A549 (cell line): ENCODE measurements at regions not wholly inside any gene's neighbourhood (a gene's known extent, or its start where the extent isn't known, plus 50 kb on each side); places are given as distances from the start of the nearest gene placed in this dataset.

Experiments
- ATAC-seq, 2 experiments: fragments of 200-7000 bp in 1 of 2; fragments of >200 bp in 1 of 2; cut with Nextera tagmentation in 1 of 2; cut with Tn5 transposase in 1 of 2; 3 replicates each; pipeline versions ENCODE4 v1.8.0 to v1.9.1; 2018 to 2020; ENCODE audit warnings: mild to moderate bottlenecking in 1 of 2, moderate library complexity in 1 of 2
- CTCF ChIA-PET: fragments of 300-600 bp; sonication (Branson Sonifier 250); formaldehyde crosslinking; extraction: SDS; loops from one replicate; lab custom pipeline; 2021; ENCODE audit warnings: antibody characterized with exemption, inconsistent platforms; lab: Yijun Ruan, JAX
- POLR2A ChIA-PET: fragments of 350-600 bp; formaldehyde crosslinking; extraction: SDS; loops from one replicate; lab custom pipeline; 2021; ENCODE audit warnings: antibody characterized with exemption, inconsistent platforms; lab: Yijun Ruan, JAX
- DNase-seq, 2 experiments: peaks; one replicate each; pipeline versions ENCODE4 v3.0.0 to v3.0.0-alpha.2; 2011 to 2016; ENCODE audit warnings: low read depth in 1 of 2, low spot score in 1 of 2
- FAIRE-seq: peaks from 2 replicates; lab custom pipeline; 2011; peaks lifted over from hg19 to GRCh38; lab: Jason Lieb, UNC
- H3K27ac ChIP-seq, 2 experiments: fragments of >200 bp; sonication (Bioruptor Twin); formaldehyde crosslinking; 3 replicates each; pipeline ENCODE4 v1.5.1; 2016 to 2017
- H3K4me1 ChIP-seq: fragments of >200 bp; sonication (Bioruptor Twin); formaldehyde crosslinking; 3 replicates; pipeline ENCODE4 v1.6.1; 2016
- H3K4me2 ChIP-seq: fragments of >200 bp; sonication (Bioruptor Twin); formaldehyde crosslinking; 3 replicates; pipeline ENCODE4 v1.6.1; 2016
- H3K4me3 ChIP-seq: fragments of >200 bp; sonication (Bioruptor Twin); formaldehyde crosslinking; 3 replicates; pipeline ENCODE4 v1.5.1; 2016
- H3K9me3 ChIP-seq: fragments of >200 bp; sonication (Bioruptor Twin); formaldehyde crosslinking; 3 replicates; pipeline ENCODE4 v1.6.1; 2016
- CBX2 ChIP-seq: fragments of 200-600 bp; sonication (generic); IDR thresholded peaks from 2 replicates; pipeline ENCODE4 v1.6.1; 2016; ENCODE audit warnings: low read depth, mild to moderate bottlenecking, borderline replicate concordance
- CHD4 ChIP-seq: fragments of 200-600 bp; sonication (generic); IDR thresholded peaks from 2 replicates; pipeline ENCODE4 v1.6.1; 2016; ENCODE audit warnings: antibody characterized with exemption, mild to moderate bottlenecking, borderline replicate concordance
- EP300 ChIP-seq, 2 experiments: fragments of >200 bp; sonication (Bioruptor Twin); formaldehyde crosslinking; IDR thresholded peaks; 2 replicates in 1 of 2; 3 replicates in 1 of 2; pipeline ENCODE4 v1.6.1; 2016 to 2017
- ESRRA ChIP-seq: fragments of 150-350 bp; IDR thresholded peaks from 2 replicates; pipeline ENCODE4 v1.6.1; 2014; ENCODE audit warnings: mild to moderate bottlenecking, low read length, borderline replicate concordance
- FOSB ChIP-seq: fragments of 250-450 bp; sonication (Bioruptor Pico); IDR thresholded peaks from 2 replicates; pipeline ENCODE4 v1.5.0; 2020; ENCODE audit warnings: mild to moderate bottlenecking, moderate library complexity
- FOSL2 ChIP-seq, 2 experiments: fragments of 450-650 bp in 1 of 2; fragments of >200 bp in 1 of 2; sonication (Bioruptor Twin) in 1 of 2; formaldehyde crosslinking; IDR thresholded peaks; 2 replicates each; pipeline versions ENCODE4 v1.5.0 to v1.6.1; 2016 to 2020; ENCODE audit warnings: mild to moderate bottlenecking in 1 of 2, moderate library complexity in 1 of 2
- HOXB13 ChIP-seq: fragments of 250-450 bp; sonication (Bioruptor Pico); IDR thresholded peaks from 2 replicates; pipeline ENCODE4 v1.5.0; 2020; ENCODE audit warnings: low read depth, mild to moderate bottlenecking, moderate library complexity
- JUN ChIP-seq, 2 experiments: fragments of >200 bp; sonication (Bioruptor Twin); formaldehyde crosslinking; IDR thresholded peaks; 2 replicates in 1 of 2; 3 replicates in 1 of 2; pipeline ENCODE4 v1.6.1; 2016 to 2017
- JUNB ChIP-seq: fragments of >200 bp; sonication (Bioruptor Twin); formaldehyde crosslinking; IDR thresholded peaks from 2 replicates; pipeline ENCODE4 v1.6.1; 2016
- KDM5A ChIP-seq: fragments of 200-600 bp; sonication (generic); IDR thresholded peaks from 2 replicates; pipeline ENCODE4 v1.6.1; 2016; ENCODE audit warnings: antibody characterized with exemption, mild to moderate bottlenecking
- MAFK ChIP-seq: fragments of 450-650 bp; IDR thresholded peaks from 2 replicates; pipeline ENCODE4 v1.6.1; 2014; ENCODE audit not compliant: partially characterized antibody
- NR3C1 ChIP-seq: fragments of >200 bp; sonication (Bioruptor Twin); formaldehyde crosslinking; IDR thresholded peaks from 3 replicates; pipeline ENCODE4 v1.6.1; 2017
- PHF8 ChIP-seq: fragments of 200-600 bp; sonication (generic); IDR thresholded peaks from 2 replicates; pipeline ENCODE4 v1.6.1; 2016; ENCODE audit warnings: low read depth, mild to moderate bottlenecking, antibody characterized with exemption, moderate library complexity, borderline replicate concordance
- RAD21 ChIP-seq, 2 experiments: fragments of >200 bp in 1 of 2; sonication (Bioruptor Twin) in 1 of 2; formaldehyde crosslinking in 1 of 2; IDR thresholded peaks in 1 of 2; conservative IDR thresholded peaks in 1 of 2; 2 replicates in 1 of 2; 3 replicates in 1 of 2; pipeline ENCODE4 v1.6.1; 2012 to 2018; ENCODE audit warnings: inconsistent platforms in 1 of 2
- RARB ChIP-seq: fragments of 250-450 bp; sonication (Bioruptor Pico); IDR thresholded peaks from 2 replicates; pipeline ENCODE4 v1.8.0; 2021; ENCODE audit warnings: mild to moderate bottlenecking, moderate library complexity
- RCOR1 ChIP-seq: fragments of 150-350 bp; IDR thresholded peaks from 2 replicates; pipeline ENCODE4 v1.6.1; 2014; ENCODE audit warnings: antibody characterized with exemption, low read length, low read depth
- TP53 ChIP-seq: fragments of 250-450 bp; sonication (Bioruptor Pico); IDR thresholded peaks from 2 replicates; pipeline ENCODE4 v1.5.0; 2021; ENCODE audit warnings: mild to moderate bottlenecking, moderate library complexity
- WGBS: methylation state at CpG from one replicate; pipeline ENCODE4 v1.1.6; 2017; ENCODE audit errors: missing lambda C conversion rate; 5-methylcytosine and 5-hydroxymethylcytosine counted together
- TF ChIP-seq, protein P1 (sequence below): fragments of 250-450 bp; sonication (Bioruptor Pico); IDR thresholded peaks from 2 replicates; pipeline ENCODE4 v1.5.0; 2020; ENCODE audit warnings: low read depth, mild to moderate bottlenecking, moderate library complexity
- TF ChIP-seq, protein P2 (sequence below): fragments of 450-650 bp; IDR thresholded peaks from 2 replicates; pipeline ENCODE4 v1.6.1; 2014; ENCODE audit warnings: antibody characterized with exemption
- TF ChIP-seq, protein P3 (sequence below): fragments of >200 bp; sonication (Bioruptor Twin); formaldehyde crosslinking; IDR thresholded peaks from 2 replicates; pipeline ENCODE4 v1.6.1; 2016
- TF ChIP-seq, protein P4 (sequence below): fragments of 200-600 bp; sonication (generic); IDR thresholded peaks from 2 replicates; pipeline ENCODE4 v1.6.1; 2016; ENCODE audit warnings: antibody characterized with exemption, mild to moderate bottlenecking, moderate library complexity

DNA sequence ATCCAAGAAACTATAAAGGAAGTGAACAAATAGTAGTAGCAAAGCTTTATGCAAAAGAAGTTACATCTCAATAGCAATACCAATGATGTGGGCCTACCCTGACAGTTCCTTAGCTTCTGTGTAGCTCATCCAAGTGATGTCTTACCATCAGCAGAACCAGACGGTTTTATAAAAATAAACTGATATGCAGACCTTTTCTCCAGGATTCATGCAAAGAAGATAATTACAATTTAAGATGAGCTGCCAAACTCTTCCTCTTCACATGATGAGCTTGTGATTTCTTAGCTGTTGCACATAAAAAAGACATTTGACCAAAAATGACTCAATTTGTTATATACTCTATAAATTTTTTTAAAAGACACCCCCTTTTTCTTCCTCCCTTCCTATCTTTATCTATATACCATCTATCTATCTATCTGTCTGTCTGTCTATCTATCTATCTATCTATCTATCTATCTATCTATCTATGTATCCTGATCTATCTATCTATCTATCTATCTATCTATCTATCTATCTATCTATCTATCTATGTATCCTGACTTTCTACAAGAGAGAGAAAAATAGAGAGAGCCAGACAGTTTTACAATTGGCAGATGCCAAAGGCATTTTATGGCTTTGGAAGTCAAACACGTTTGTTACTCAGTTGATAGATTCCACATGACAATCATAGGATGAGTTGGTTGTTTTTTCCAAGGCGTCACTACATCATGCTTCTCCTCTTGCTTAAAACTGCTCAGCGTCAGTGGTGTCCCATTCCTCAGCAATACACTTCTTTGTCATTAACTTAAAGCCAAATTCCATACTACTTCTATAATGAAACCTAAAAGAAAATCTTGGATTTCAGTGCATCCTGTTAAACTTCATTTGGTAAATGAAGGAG is 65.9 kb upstream of the ACTR3 start:
- TF ChIP-seq, protein P1, sequence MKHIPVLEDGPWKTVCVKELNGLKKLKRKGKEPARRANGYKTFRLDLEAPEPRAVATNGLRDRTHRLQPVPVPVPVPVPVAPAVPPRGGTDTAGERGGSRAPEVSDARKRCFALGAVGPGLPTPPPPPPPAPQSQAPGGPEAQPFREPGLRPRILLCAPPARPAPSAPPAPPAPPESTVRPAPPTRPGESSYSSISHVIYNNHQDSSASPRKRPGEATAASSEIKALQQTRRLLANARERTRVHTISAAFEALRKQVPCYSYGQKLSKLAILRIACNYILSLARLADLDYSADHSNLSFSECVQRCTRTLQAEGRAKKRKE: no peak
- no peak for FAIRE-seq
- 70% methylated on average over 4 of the region's 4 CpGs for WGBS
- Histone ChIP-seq H3K4me3 (no peak overlapping the region), H3K27ac (no peak overlapping the region), H3K4me1 (peaks cover 4% of the 10 kb centered on the region), H3K4me2 (no peak overlapping the region), H3K9me3 (no peaks in the 10 kb centered on the region)
- ATAC-seq: no peak
- POLR2A ChIA-PET: no interaction called here
- CTCF ChIA-PET: no interaction called here
- no peak for DNase-seq

DNA sequence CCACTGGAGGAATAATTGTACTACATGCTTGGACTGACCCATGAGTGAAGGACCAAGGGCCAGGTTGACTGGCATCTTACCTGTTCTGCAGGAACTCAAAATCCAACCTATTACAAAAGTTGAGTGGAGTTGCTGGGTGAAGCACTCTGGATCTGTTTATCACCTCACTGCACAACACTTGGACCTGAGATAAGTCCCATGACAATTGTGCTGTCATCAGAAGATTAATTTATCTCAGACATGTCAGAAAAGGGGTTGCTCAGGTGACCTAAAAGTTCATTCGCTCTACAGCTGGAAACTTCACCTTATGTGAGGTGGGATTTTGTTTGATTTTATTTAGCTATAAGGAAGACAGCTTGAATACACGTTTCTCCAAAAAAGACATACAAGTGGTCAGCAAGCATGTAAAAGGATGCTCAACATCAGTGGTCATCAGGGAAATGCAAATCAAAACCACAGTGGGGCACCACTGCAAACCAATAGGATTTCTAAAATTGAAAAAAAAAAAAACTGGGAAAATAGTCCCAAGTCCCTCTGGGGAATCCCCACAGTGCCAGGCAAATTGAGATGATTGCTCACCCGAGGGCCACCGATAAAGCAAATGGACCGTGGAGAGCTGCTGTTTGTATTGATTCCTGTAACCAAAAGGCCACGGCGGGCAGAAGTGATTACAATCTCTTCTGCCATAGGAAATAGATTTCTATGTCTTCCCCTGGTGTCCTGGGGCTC is 65.8 kb upstream of the SLC35F5 start:
- FAIRE-seq (no peak), ATAC-seq (no peak), DNase-seq (no peak)
- H3K27ac ChIP-seq: no peak overlapping the region
- ChIA-PET CTCF (interaction anchor here (1.2 kb wide), 1 partner anchor 15 kb away, joined by 4 read pairs; no protein-coding TSS in a partner anchor), POLR2A (no interaction called here)
- H3K4me1 ChIP-seq: peaks cover 18% of the 10 kb centered on the region
- no peak overlapping the region for H3K4me3 ChIP-seq
- WGBS: 80% methylated on average over 7 of the region's 7 CpGs
- no peak for TF ChIP-seq TP53 (CRISPR knock-in tag)
- TF ChIP-seq EP300 (IDR thresholded peaks at IDR 0.05): no peak
- TF ChIP-seq, protein P2, sequence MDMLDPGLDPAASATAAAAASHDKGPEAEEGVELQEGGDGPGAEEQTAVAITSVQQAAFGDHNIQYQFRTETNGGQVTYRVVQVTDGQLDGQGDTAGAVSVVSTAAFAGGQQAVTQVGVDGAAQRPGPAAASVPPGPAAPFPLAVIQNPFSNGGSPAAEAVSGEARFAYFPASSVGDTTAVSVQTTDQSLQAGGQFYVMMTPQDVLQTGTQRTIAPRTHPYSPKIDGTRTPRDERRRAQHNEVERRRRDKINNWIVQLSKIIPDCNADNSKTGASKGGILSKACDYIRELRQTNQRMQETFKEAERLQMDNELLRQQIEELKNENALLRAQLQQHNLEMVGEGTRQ: no peak
- no peak for TF ChIP-seq NR3C1
- no peak for TF ChIP-seq CBX2
- no peak for TF ChIP-seq RAD21 (conservative IDR thresholded peaks at IDR 0.05 in 1 of 2, IDR thresholded peaks at IDR 0.05 in 1 of 2)
- TF ChIP-seq ESRRA: no peak
- no peaks in the 10 kb centered on the region for H3K9me3 ChIP-seq
- H3K4me2 ChIP-seq: no peak overlapping the region

DNA sequence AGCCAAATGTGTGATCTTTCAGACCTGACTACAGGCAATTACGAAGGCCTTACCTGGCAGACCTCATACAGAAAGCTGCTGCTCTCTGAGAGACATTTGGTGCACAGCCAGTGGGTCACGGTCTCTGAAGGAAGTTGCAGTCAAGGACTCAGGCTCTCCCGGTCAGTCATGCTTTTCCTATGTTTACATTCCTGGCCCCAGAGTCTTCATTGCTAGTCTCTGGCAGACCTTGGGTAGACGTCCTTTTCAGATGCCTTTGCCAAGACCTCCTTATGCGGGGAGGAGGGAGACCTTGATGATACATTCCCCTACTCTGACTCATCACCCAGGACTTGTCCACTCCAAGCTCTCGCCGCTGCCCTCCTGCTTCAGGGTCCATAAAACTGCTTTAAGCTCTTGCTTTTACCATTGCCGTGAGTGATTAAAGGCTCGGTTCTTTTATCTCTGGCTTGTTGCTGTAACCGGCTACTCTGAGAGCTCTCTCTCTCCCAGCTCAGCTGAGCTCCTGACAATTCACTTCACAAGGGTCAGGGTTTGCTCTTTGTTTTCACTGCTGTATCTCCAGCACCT is 62.0 kb upstream of the SLC35F5 start:
- Histone ChIP-seq H3K4me2 (peak overlapping the region; percentile 83), H3K27ac (peak overlapping the region; percentile 75 to 78), H3K4me1 (peaks cover 18% of the 10 kb centered on the region), H3K9me3 (no peaks in the 10 kb centered on the region), H3K4me3 (0 out of 3 replicates have a peak overlapping the region, but pooled peaks have one; percentile 5)
- DNase-seq (peak; percentile 60 to 86), FAIRE-seq (peak; percentile 86), ATAC-seq (peak; percentile 98)
- ChIA-PET CTCF (interaction anchor here (0.8 to 1.6 kb wide), 3 partner anchors 27 to 77 kb away, joined by 3 read pairs; no protein-coding TSS in a partner anchor), POLR2A (interaction anchor here (2.7 kb wide), 1 partner anchor 62 kb away, joined by 23 read pairs; the partner anchor contains the start of gene SLC35F5)
- 4% methylated on average over 10 of the region's 10 CpGs for WGBS
- no peak for TF ChIP-seq HOXB13 (CRISPR knock-in tag)
- peak in 1 of 2 experiments; percentile 52; a peak in 1 of 5 replicates for TF ChIP-seq EP300 (IDR thresholded peaks at IDR 0.05)
- TF ChIP-seq FOSB (CRISPR knock-in tag): no peak
- TF ChIP-seq CHD4: no peak
- no peak for TF ChIP-seq RARB
- TF ChIP-seq, protein P3, sequence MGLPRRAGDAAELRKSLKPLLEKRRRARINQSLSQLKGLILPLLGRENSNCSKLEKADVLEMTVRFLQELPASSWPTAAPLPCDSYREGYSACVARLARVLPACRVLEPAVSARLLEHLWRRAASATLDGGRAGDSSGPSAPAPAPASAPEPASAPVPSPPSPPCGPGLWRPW: no peak
- peak; percentile 72 for TF ChIP-seq JUNB
- peak; percentile 70 for TF ChIP-seq FOSL2 (IDR thresholded peaks at IDR 0.05)
- TF ChIP-seq FOSL2 (CRISPR knock-in tag; IDR thresholded peaks at IDR 0.05): peak; percentile 86
- TF ChIP-seq, protein P4, sequence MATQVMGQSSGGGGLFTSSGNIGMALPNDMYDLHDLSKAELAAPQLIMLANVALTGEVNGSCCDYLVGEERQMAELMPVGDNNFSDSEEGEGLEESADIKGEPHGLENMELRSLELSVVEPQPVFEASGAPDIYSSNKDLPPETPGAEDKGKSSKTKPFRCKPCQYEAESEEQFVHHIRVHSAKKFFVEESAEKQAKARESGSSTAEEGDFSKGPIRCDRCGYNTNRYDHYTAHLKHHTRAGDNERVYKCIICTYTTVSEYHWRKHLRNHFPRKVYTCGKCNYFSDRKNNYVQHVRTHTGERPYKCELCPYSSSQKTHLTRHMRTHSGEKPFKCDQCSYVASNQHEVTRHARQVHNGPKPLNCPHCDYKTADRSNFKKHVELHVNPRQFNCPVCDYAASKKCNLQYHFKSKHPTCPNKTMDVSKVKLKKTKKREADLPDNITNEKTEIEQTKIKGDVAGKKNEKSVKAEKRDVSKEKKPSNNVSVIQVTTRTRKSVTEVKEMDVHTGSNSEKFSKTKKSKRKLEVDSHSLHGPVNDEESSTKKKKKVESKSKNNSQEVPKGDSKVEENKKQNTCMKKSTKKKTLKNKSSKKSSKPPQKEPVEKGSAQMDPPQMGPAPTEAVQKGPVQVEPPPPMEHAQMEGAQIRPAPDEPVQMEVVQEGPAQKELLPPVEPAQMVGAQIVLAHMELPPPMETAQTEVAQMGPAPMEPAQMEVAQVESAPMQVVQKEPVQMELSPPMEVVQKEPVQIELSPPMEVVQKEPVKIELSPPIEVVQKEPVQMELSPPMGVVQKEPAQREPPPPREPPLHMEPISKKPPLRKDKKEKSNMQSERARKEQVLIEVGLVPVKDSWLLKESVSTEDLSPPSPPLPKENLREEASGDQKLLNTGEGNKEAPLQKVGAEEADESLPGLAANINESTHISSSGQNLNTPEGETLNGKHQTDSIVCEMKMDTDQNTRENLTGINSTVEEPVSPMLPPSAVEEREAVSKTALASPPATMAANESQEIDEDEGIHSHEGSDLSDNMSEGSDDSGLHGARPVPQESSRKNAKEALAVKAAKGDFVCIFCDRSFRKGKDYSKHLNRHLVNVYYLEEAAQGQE: no peak
- peak in 1 of 2 experiments; percentile 43; a peak in 2 of 5 replicates for TF ChIP-seq RAD21 (conservative IDR thresholded peaks at IDR 0.05 in 1 of 2, IDR thresholded peaks at IDR 0.05 in 1 of 2)
- no peak for TF ChIP-seq MAFK
- TF ChIP-seq JUN (IDR thresholded peaks at IDR 0.05): peak in 1 of 2 experiments; percentile 79; a peak in 2 of 5 replicates
- TF ChIP-seq TP53 (CRISPR knock-in tag): no peak
- TF ChIP-seq KDM5A: no peak
- no peak for TF ChIP-seq PHF8
- no peak for TF ChIP-seq RCOR1
